ENCODE measurements at regions not wholly inside any gene's neighbourhood (a gene's known extent, or its start where the extent isn't known, plus 50 kb on each side); places are given as distances from the start of the nearest gene placed in this dataset.

GRCh38 chr21:21730512-21730911 lies 732.3 kb downstream of the NCAM2 start:
- DNase-seq: no peak

GRCh38 chr21:21731626-21732025 lies 733.4 kb downstream of the NCAM2 start:
- DNase-seq: no peak

- no peak for DNase-seq
Measured at GRCh38 chr21:21734088-21734487, 735.9 kb downstream of the NCAM2 start.

GRCh38 chr21:21737186-21737585 lies 739.0 kb downstream of the NCAM2 start:
- DNase-seq: no peak

GRCh38 chr21:21740207-21740606 lies 742.0 kb downstream of the NCAM2 start:
- no peak for DNase-seq

GRCh38 chr21:21750124-21750825 lies 752.1 kb downstream of the NCAM2 start:
- no peak for DNase-seq

GRCh38 chr21:21751286-21751685 lies 753.1 kb downstream of the NCAM2 start:
- no peak for DNase-seq

- DNase-seq: no peak
Measured at GRCh38 chr21:21762855-21763254, 764.6 kb downstream of the NCAM2 start.

GRCh38 chr21:21764281-21764680 lies 766.1 kb downstream of the NCAM2 start:
- no peak for DNase-seq

- no peak for DNase-seq
Measured at GRCh38 chr21:21767276-21767675, 769.1 kb downstream of the NCAM2 start.

- no peak for DNase-seq
Measured at GRCh38 chr21:21788591-21788990, 790.4 kb downstream of the NCAM2 start.

- DNase-seq: no peak
Measured at GRCh38 chr21:21801921-21802320, 803.7 kb downstream of the NCAM2 start.

GRCh38 chr21:21806711-21807597 lies 808.7 kb downstream of the NCAM2 start:
- DNase-seq: no peak

- no peak for DNase-seq
Measured at GRCh38 chr21:21807598-21807903, 809.3 kb downstream of the NCAM2 start.

- no peak for DNase-seq
Measured at GRCh38 chr21:21813289-21813688, 815.1 kb downstream of the NCAM2 start.

GRCh38 chr21:21813934-21814333 lies 815.7 kb downstream of the NCAM2 start:
- DNase-seq: no peak

- no peak for DNase-seq
Measured at GRCh38 chr21:21816778-21817177, 818.6 kb downstream of the NCAM2 start.

- DNase-seq: no peak
Measured at GRCh38 chr21:21818898-21819297, 820.7 kb downstream of the NCAM2 start.

- DNase-seq: no peak
Measured at GRCh38 chr21:21828130-21828529, 829.9 kb downstream of the NCAM2 start.

GRCh38 chr21:21831036-21831435 lies 832.8 kb downstream of the NCAM2 start:
- DNase-seq: no peak

GRCh38 chr21:21845901-21846300 lies 847.7 kb downstream of the NCAM2 start:
- DNase-seq: no peak

- no peak for DNase-seq
Measured at GRCh38 chr21:21851205-21851604, 853.0 kb downstream of the NCAM2 start.

GRCh38 chr21:21851657-21852056 lies 853.4 kb downstream of the NCAM2 start:
- DNase-seq: no peak

GRCh38 chr21:21858502-21859334 lies 860.5 kb downstream of the NCAM2 start:
- no peak for DNase-seq

Data from NCI-H187 (cell line).